ENCODE measurements at regions not wholly inside any gene's neighbourhood (a gene's known extent, or its start where the extent isn't known, plus 50 kb on each side); places are given as distances from the start of the nearest gene placed in this dataset.
A peak's percentile ranks its signal among the peaks of the same experiment; 100 is the strongest.
"Not testable (repeated sequence)": the region's sequence is repeated elsewhere in the genome, so short reads cannot be mapped to it uniquely, and the experiment has no call there.

GRCh38 chr3:72660270-72661114, 187.8 kb downstream of the SHQ1 start:
- DNase-seq (ENCODE audit: low read depth in 3 of 3): no peak

GRCh38 chr3:72659596-72659995, 188.6 kb downstream of the SHQ1 start:
- DNase-seq (ENCODE audit: low read depth in 3 of 3): no peak

DNA sequence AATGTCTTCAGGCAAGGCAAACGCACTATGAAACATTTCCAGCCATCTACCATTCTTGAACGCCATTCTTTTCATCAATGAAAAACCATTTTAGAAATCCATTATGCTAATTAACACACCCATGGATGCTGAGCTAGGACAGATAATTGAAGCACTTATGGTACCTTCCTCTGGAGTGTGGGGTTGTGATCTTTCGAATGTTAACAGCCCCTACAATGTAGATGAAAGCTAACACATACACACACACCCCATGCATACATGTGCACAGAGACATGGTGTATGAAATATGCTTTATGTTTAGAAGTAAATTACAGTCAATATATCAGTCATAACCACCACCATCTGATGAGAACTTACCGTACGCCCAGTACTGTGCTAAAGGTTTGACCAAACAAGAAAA, 189.1 kb downstream of the SHQ1 start:
- no peak for DNase-seq (ENCODE audit: low read depth in 3 of 3)

GRCh38 chr3:72658466-72659100, 189.7 kb downstream of the SHQ1 start:
- no peak for DNase-seq (ENCODE audit: low read depth in 3 of 3)

GRCh38 chr3:72657666-72658065, 190.6 kb downstream of the SHQ1 start:
- DNase-seq (ENCODE audit: low read depth in 3 of 3): peak in 2 of 3 donors; percentile 14 to 31

- DNase-seq (ENCODE audit: low read depth in 3 of 3): no peak
These were observed 192.5 kb downstream of the SHQ1 start for GRCh38 chr3:72655723-72656122.

DNA sequence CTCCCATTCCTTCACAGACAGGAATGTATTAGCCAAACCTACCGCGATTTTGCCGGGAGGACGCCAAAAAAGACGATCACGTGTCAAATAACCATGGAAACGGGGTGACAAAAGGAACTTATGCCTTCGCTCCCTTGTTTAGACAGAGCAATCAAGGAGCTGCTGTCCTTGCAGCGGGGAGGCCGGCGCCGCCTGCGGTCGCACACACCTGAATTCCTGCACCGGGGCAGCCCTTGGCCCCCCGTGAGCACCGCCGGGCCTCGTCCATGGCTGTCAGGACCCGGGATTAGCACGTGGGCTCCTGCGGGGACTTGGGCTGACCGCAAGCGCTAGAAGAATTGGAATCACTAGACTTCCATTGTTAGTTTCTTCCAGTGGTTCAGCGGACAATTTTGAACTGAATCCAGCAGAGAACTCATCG, 193.1 kb downstream of the SHQ1 start:
- DNase-seq (ENCODE audit: low read depth in 3 of 3): no peak

DNA sequence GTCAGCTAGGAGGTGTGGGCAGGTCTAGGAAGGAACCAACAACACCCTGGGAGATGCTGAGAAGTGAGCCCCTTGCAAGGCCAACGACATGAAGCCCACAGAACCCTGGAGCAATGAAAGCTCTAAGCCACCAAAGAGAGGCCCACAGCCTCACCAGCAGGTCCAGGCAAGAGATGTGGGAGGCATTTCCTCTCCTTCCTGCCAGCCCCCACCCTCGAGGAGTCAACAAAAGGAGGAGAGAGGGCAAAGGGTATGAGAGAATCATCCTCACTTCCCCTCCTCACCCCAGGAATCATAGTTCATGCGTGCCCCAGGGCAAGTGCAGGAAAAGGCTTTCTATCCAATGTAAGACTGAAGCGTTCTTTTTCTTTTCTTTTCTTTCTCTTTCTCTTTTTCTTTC, 195.8 kb downstream of the SHQ1 start:
- no peak for DNase-seq (ENCODE audit: low read depth in 3 of 3)

DNA sequence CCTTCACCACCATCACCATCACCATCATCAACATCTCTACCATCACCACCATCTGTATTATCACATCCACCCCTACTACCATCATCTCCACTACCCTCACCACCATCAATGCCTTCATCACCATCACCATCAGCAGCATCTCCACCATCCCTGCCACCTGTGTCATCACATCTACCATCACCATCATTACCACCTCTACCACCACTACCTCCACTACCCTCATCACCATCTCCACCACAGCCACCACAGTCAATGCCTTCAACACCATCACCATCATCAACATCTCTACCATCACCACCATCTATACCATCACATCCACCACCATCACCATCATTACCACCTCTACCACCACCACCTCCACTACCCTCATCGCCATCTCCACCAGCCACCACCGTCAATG, 196.7 kb downstream of the SHQ1 start:
- no peak for DNase-seq (ENCODE audit: low read depth in 3 of 3)

DNA sequence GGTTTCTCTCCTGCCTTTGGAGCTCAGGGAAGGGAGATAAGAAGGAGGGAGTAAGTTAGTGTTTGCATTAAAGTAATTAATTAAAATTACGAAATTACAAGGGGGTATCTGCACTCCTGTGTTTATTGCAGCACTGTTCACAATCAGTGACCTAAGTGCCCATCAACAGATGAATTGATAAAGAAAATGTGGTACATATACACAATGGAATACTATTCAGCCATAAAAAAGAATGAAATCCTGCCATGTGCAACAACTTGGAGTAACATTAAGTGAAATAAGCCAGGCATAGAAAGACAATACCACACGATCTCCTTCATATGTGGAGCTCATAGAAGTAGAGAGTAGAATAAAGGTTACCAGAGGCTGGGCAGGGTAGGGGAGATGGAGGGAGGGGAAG, 202.0 kb downstream of the SHQ1 start:
- DNase-seq (ENCODE audit: low read depth in 3 of 3): no peak

GRCh38 chr3:72643635-72644034, 204.6 kb downstream of the SHQ1 start:
- not testable (repeated sequence) for DNase-seq (ENCODE audit: low read depth in 3 of 3)

DNA sequence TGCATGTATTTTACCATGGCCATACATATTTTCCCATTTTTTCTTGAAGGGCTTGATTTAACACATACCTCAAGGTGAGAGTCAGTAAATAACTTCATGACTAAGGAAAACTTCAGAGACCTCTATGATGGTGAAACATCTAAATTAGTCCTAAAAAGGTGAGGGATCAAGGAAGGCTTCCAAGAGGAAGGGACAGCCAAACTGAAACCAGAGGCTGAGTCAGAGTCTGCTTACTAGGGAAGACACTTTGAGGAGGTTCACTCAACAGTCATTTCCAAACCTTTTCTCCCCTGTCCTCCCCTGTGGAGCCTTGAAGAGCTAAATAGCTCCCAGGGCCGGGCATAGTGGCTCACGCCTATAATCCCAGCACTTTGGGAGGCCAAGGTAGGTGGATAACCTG, 206.6 kb downstream of the SHQ1 start:
- DNase-seq (ENCODE audit: low read depth in 3 of 3): no peak

GRCh38 chr3:72641072-72641471, 207.2 kb downstream of the SHQ1 start:
- no peak for DNase-seq (ENCODE audit: low read depth in 3 of 3)

DNA sequence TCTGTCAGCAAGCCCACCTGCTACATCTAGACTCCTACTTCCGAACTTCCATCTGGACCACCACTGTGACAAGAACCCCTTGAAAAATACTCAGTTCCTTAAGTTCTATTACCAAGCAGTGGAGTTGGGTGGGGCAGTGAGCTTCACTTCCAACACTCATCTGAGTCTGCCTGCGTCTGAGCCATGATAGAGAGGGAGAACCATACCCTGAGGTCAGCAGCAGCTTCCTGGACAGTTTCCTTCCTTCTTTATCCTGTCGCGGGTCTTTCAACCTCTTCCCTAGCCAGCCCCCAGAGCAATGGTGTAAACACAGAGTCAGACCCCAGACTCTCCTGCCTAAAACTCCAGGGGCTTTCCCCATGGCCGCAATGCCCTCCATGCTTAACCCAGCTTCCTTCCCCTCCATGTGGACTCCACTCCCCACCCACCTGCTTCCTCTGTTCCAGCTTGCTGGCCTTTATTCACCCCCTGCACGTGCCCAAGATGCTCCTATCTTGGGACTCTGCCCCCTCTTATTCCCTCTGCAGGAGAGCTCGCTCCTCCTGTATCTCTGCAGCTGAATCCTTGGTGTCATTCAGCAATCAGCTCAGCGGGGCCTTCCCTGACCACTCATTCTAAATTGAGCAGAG, 211.2 kb downstream of the SHQ1 start:
- DNase-seq (ENCODE audit: low read depth in 3 of 3): no peak

DNA sequence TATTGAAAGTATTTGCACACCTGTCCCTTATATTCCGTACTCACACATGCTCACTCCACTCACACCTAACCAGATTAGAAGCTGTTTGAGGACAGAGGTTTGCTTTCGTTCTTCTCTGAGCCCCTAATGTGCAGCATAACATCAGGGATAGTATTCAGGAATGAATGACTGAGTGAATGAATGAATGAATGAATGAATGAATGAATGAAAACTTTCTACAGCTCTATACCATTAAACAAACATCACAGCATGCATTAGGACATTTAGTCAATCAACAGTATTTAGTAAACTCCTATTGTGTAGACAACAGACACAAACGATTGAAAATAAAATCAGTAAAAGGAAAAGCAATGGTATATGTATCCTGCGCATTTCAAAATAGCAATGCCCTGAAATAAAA, 212.7 kb downstream of the SHQ1 start:
- no peak for DNase-seq (ENCODE audit: low read depth in 3 of 3)

- no peak for DNase-seq (ENCODE audit: low read depth in 3 of 3)
These were observed 214.1 kb downstream of the SHQ1 start for GRCh38 chr3:72634128-72634527.

GRCh38 chr3:72633534-72633933, 214.7 kb downstream of the SHQ1 start:
- DNase-seq (ENCODE audit: low read depth in 3 of 3): no peak

- DNase-seq (ENCODE audit: low read depth in 3 of 3): no peak
These were observed 215.1 kb downstream of the SHQ1 start for GRCh38 chr3:72633121-72633520.

GRCh38 chr3:72632129-72632528, 216.1 kb downstream of the SHQ1 start:
- DNase-seq (ENCODE audit: low read depth in 3 of 3): no peak

- DNase-seq (ENCODE audit: low read depth in 3 of 3): no peak
These were observed 217.3 kb downstream of the SHQ1 start for GRCh38 chr3:72630969-72631344.

DNA sequence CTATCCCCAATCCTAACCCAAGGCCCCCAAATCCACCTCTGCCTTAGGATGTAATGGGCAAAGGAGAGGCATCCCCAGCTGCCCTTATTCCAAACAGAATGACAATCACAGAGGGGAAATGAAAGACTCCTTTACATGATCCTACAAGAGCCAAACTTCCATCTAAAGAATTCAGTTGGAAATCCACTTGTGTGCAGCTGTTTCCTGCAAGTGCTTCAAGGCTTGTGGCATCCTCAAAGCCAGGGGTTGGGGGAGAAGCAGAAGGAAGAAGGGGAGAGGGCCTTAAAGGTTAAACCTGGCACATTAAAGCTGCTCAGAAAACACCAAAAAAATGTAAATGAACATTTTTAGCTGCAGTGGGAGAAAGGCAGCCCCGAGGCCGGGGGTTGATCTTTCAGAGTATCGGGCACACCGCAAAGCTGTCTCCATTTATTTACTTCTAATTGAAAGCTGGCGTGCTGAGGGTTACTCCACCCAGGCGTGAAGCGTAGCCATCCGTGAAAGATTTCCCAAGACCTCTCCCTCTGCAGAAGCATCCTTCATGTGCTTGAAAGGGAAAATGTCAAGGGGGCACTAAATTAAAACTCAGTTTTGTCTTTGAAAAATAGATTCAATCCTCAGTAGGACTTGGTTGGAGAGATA, 217.8 kb downstream of the SHQ1 start:
- no peak for DNase-seq (ENCODE audit: low read depth in 3 of 3)

GRCh38 chr3:72629191-72629631, 219.0 kb downstream of the SHQ1 start:
- DNase-seq (ENCODE audit: low read depth in 3 of 3): no peak
